GM08714 (cell line): ENCODE measurements at regions not wholly inside any gene's neighbourhood (a gene's known extent, or its start where the extent isn't known, plus 50 kb on each side); places are given as distances from the start of the nearest gene placed in this dataset.
"Not testable (repeated sequence)": the region's sequence is repeated elsewhere in the genome, so short reads cannot be mapped to it uniquely, and the experiment has no call there.

Experiments
- H3K4me3 ChIP-seq: fragments of 200-500 bp; sonication (Bioruptor generic); 2 replicates; pipeline ENCODE4 v1.5.1; 2014; ENCODE audit warnings: mild to moderate bottlenecking, low read length, inconsistent platforms
- ZNF274 ChIP-seq: IDR thresholded peaks from 2 replicates; pipeline ENCODE4 v1.6.1; 2012; ENCODE audit warnings: mild to moderate bottlenecking, low read depth, low read length

DNA sequence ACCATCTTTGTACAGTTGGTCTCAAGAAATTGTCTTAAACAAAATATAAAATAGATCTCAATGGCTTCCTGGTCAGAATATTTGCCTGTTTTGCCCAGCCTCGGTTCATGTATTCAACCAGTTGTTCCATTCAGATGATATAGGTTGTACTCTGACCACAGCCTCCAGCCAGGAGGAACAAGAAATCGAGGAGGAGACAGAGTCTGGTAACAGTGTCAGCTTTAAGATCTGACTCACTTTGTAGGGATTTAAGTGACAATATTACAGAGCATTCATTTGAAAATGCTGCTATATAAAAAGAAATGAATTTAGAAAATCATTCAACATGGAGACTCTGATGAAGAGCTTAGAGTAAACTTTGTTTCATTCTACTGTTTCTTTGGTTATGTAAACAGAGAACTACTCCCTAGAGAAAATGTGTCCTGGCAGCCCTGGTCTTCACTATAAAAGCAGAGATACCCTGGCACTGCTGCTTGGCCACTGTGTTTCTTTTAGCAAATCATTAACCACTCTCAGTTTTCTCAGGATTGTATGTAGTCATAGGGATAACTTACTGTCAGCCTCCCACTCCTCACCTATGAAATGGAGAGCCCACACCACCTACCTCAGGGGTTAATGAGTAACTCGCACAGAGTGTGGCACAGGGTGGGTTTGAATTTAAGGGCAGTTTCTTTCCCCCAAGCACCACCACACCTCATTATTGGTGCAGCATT, 53.5 kb downstream of the PAGE2 start:
- H3K4me3 ChIP-seq, result no peak overlapping the region
- TF ChIP-seq ZNF274, result no peak

GRCh38 chrX:55142919-55143310, 54.1 kb downstream of the PAGE2 start:
- TF ChIP-seq ZNF274, result no peak
- no peak overlapping the region for H3K4me3 ChIP-seq

- H3K4me3 ChIP-seq, result no peak overlapping the region
- TF ChIP-seq ZNF274, result no peak
Observed at GRCh38 chrX:55143621-55144020, 54.8 kb downstream of the PAGE2 start.

DNA sequence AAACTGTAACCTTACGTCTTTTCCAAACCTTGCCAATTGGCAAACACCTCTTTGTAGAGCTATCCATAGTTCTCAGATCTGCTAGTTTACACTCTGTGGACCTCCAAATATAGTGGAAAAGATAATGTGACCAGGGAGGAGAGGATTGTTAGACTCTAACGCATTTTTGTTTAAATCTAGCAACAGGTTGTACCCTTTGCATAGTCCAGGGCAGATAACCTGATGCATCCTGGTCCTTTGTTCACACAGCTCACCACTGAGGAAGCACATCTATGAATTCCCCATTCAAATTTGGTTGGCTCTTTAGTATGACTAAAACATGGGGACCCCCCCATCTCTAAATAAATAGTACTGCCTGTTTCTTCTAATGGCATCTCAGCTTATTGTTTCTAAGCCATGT, 55.9 kb downstream of the PAGE2 start:
- TF ChIP-seq ZNF274, result no peak
- H3K4me3 ChIP-seq, result no peak overlapping the region

DNA sequence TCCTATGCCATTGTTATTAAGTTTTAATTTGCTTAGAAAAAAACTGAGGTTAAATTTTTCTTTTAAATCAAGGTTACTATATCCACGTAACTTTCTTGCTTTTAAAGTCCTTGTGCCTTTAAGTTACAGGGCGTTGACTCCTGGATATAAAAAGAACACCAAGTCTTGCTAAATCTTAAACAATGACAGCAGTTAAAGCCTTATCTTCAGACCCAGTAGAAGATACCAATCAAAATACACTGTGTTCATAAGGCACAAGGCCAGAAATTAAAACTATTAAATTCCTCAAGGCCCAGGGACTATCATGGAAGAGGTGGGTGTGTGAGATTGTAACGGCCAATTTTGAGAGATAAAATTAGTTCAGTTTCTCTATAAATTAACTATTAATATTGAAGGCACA, 60.4 kb downstream of the PAGE2 start:
- no peak for TF ChIP-seq ZNF274
- H3K4me3 ChIP-seq, result no peak overlapping the region

DNA sequence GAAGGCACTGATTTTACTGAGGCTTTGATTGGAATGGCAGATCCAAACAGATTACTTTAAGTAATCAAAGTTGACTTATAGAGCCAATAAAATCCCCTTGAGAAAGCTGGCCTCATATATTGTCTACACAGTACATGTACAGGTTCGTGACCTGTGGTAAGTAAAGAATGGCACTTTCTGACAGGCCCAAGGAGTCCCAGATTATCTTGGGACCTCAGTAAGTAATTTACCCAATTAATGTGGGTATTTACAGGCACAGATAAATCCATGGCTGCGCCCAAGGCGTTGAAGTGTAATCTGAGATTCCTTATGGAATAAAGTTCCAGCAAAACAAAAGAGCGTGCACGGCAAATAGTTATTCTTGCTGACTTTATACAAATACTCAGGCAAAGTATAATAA, 62.4 kb downstream of the PAGE2 start:
- H3K4me3 ChIP-seq, result no peak overlapping the region
- TF ChIP-seq ZNF274, result no peak

GRCh38 chrX:55159551-55159950, 60.6 kb upstream of the PAGE5 start:
- no peak for TF ChIP-seq ZNF274
- H3K4me3 ChIP-seq, result no peak overlapping the region

DNA sequence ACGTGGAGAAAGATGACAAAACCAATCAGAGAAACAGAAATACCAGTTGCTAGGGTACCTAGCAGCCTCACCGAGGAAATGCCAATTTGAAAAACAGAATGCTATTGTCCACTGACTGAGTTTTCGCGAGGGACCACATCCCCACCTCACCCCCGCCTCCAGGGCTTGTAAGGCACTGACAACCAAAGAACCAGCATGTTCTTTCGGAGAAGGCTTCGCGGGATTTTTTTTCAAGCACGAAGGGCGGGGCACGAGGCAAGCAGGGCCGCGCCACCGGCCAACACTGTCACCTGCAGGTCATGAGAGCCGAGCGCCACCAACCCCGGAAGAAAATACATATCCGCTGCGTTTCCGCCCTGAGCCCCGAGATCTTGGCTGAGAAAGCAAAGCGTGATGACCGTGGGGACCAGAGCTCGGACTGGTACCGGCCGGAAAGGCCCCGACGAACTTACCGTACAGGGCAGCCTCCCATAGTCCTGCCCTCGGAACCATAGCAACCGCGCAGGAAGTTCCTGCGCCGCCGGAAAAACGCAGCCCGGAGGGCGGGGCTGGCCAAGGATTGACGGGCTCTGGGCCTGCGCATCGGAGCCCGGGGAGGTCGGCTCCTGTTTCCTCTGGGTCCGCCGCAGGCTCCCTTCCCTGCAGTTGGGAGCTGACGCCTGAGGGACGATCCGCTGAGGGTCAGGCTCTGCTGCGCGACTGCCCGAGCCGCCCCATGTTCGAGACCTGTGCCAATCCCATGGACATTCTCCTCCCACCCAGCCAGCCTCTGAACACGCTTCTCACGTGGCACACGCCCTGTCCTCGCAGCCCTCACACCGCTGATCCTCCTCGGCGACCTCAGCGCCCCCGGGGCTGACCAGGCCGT, 59.2 kb upstream of the PAGE5 start:
- peak overlapping the region; percentile 65 for H3K4me3 ChIP-seq
- TF ChIP-seq ZNF274, result no peak

DNA sequence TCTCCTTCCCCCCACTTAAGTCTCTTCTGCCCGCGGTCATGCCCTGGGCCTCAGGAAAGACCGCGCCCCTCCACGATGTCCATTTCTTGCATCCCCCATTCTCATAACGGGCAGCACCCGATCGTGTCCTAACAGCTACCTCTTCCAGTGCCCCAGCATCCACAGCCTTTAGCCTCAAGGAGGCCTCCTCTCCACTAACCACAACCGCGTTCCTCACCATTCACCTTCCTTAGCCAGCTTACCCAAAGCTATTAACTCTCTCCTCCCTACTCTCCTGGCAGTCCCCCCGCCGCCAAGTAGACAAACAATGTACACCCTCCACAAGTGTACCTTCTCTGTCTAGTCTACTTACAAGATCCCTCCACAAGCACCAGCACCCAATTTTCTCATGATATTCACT, 58.6 kb upstream of the PAGE5 start:
- no peak for TF ChIP-seq ZNF274

GRCh38 chrX:55163171-55163570, 57.0 kb upstream of the PAGE5 start:
- no peak overlapping the region for H3K4me3 ChIP-seq
- TF ChIP-seq ZNF274, result no peak

More for the DNA sequence above, 58.6 kb upstream of the PAGE5 start:
- peak overlapping the region; percentile 65; the same call in 1 of the 2 replicates for H3K4me3 ChIP-seq

DNA sequence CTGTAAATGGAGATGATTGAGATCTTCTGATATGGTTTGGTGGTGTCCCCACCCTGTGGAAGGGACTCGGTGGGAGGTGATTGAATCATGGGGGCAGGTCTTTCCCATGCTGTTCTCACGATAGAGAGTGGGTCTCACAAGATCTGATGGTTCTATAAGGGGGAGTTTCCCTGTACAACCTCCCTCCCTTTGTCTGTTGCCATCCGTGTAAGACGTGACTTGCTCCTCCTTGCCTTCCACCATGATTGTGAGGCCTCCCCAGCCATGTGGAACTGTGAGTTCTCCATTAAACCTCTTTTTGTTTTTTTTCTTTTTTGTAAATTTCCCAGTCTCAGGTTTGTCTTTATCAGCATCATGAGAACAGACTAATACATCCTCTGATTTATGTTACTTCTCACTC, 55.1 kb upstream of the PAGE5 start:
- not testable (repeated sequence) for H3K4me3 ChIP-seq

DNA sequence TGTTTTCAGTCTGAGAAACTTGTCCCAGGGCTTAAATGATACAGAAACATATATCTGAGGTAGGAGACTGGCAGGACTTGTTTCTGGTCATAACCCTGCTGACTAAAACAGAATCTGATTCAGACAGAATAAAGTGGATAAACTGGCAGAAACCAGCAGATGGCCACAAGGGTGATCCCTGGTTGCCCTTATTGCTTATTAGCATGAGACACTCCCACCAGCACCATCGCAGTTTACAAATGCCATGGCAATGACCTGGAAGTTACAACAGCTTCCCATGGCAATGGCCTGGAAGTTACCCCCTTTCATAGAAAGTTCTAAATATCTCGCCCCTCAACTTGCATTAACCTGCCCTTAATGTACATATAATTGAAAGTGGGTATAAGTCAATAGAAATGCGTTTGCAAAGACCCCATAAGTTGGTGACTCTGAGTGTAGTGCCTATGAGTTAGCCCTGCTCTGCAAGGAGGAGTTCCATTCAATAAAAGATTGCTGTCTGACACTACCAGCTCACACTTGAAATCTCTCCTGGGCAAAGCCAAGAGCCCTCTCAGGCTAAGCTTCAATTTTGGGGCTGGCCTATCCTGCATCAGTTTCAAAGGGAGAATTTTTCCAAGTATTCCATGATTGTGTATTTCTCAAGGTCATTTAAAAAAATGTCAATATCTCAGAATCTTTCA, 52.9 kb upstream of the PAGE5 start:
- no peak overlapping the region for H3K4me3 ChIP-seq
- TF ChIP-seq ZNF274, result no peak

DNA sequence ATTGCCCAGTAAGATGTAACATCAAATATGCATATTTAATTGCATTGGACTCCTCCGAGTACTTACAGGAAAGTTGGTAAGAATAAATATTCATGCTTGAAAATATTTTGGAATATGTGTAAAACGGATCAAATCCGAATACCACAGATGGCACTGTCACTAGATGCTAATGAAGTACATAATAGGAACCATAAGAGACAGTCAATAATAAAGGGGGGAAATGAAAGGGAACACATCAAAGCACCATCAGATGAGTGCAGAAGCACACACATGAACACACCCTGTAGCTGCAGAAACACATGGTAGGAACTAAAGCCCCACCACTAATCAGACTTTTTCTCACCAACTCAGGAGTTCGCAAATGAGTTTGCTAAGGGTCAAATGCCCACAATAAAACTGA, 52.2 kb upstream of the PAGE5 start:
- H3K4me3 ChIP-seq, result no peak overlapping the region
- TF ChIP-seq ZNF274, result no peak

DNA sequence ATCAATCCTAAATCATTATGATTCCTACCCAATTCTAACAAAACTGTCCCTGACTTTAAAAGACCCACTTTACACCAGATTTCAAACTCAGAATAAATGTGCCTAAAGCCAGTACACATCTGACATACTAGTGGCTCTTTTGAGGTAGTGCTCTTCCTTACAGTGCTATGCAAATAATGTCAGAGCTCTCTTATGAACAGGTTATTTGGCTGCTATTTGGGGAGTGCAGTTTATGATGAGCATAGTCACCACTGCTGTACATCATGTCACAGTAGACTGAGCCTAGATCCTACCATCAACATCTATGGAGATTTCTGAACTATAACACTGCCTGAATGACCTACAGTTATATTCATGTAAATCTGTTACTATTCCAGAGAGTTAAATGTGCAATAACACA, 50.4 kb upstream of the PAGE5 start:
- TF ChIP-seq ZNF274, result no peak
- no peak overlapping the region for H3K4me3 ChIP-seq
